ENCODE measurements at regions not wholly inside any gene's neighbourhood (a gene's known extent, or its start where the extent isn't known, plus 50 kb on each side); places are given as distances from the start of the nearest gene placed in this dataset.
"Not testable (repeated sequence)": the region's sequence is repeated elsewhere in the genome, so short reads cannot be mapped to it uniquely, and the experiment has no call there.

DNA sequence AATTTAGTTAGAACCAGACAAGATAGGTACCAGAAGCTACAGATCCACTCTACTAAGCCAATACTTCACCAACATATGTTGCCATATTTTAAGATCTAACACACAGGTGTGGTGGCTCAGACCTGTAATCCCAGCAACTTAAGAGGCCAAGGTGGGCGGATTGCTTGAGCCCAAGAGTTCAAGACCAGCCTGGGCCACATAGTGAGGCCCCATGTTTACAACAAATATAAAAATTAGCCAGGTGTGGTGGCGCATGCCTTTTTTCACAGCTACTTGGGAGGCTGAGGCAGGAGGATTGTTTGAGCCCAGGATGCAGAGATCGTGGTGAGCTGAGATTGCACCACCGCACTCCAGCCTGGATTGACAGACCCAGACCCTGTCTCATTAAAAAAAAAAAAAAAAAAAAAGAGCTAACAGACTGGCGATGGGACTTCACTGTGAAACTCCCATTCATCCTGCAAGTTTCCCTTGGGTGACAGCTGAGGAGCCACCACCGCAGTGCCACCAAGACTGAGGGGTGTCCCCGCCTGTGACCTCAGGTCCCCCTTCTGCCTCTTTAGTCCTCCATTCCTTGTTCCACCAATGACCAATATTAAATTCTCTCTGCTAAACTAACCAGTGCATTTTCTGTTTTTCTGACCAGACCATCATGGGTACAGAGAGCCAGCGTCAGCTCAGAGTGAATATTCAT is 163.3 kb downstream of the OR4M2 start:
- Histone ChIP-seq H3K27ac (ENCODE audit: low read length) (no peak overlapping the region), H3K79me2 (ENCODE audit: low read length) (no peaks in the 10 kb centered on the region), H3K9ac (ENCODE audit: low read length) (no peak overlapping the region), H3K4me2 (ENCODE audit: low read length) (no peak overlapping the region), H4K20me1 (ENCODE audit: insufficient read depth, low read length) (no peaks in the 10 kb centered on the region), H3K36me3 (replicated peaks; ENCODE audit: low read depth, low read length) (no peaks in the 10 kb centered on the region), H3K4me3 (ENCODE audit: low read length) (no peak overlapping the region), H2AFZ (ENCODE audit: low read depth, low read length) (no peak overlapping the region), H3K27me3 (ENCODE audit: low read depth, low read length) (no peaks in the 10 kb centered on the region), H3K4me1 (ENCODE audit: low read length) (no peaks in the 10 kb centered on the region), H3K9me3 (ENCODE audit: insufficient read depth, low read length) (no peaks in the 10 kb centered on the region)
- TF ChIP-seq, protein P1, sequence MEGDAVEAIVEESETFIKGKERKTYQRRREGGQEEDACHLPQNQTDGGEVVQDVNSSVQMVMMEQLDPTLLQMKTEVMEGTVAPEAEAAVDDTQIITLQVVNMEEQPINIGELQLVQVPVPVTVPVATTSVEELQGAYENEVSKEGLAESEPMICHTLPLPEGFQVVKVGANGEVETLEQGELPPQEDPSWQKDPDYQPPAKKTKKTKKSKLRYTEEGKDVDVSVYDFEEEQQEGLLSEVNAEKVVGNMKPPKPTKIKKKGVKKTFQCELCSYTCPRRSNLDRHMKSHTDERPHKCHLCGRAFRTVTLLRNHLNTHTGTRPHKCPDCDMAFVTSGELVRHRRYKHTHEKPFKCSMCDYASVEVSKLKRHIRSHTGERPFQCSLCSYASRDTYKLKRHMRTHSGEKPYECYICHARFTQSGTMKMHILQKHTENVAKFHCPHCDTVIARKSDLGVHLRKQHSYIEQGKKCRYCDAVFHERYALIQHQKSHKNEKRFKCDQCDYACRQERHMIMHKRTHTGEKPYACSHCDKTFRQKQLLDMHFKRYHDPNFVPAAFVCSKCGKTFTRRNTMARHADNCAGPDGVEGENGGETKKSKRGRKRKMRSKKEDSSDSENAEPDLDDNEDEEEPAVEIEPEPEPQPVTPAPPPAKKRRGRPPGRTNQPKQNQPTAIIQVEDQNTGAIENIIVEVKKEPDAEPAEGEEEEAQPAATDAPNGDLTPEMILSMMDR (IDR thresholded peaks at IDR 0.05; ENCODE audit: low read depth, low read length): no peak
- TF ChIP-seq EZH2phosphoT487 (IDR thresholded peaks at IDR 0.05; ENCODE audit: low read depth): no peak

DNA sequence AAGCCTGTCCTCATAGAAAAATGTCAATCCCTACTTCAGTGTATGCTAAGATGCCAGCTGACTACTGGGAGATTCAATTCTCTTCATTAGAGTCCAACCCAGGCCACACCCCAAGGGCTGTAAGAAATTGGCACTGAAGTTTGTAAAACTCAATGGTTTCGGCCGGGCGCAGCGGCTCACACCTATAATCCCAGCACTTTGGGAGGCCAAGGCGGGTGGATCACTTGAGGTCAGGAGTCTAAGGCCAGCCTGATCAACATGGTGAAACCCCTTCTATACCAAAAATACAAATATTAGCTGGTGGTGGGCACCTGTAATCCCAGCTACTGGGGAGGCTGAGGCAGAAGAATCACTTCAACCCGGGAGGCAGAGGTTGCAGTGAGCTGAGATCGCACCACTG is 169.2 kb downstream of the OR4M2 start:
- not testable (repeated sequence) for H4K20me1 ChIP-seq (ENCODE audit: insufficient read depth, low read length); H3K4me3 ChIP-seq (ENCODE audit: low read length); H3K36me3 ChIP-seq (replicated peaks; ENCODE audit: low read depth, low read length); H3K79me2 ChIP-seq (ENCODE audit: low read length); H3K9me3 ChIP-seq (ENCODE audit: insufficient read depth, low read length); H3K27me3 ChIP-seq (ENCODE audit: low read depth, low read length); H3K27ac ChIP-seq (ENCODE audit: low read length); H3K9ac ChIP-seq (ENCODE audit: low read length); H3K4me2 ChIP-seq (ENCODE audit: low read length); H2AFZ ChIP-seq (ENCODE audit: low read depth, low read length)
- H3K4me1 ChIP-seq (ENCODE audit: low read length): peaks cover 21% of the 10 kb centered on the region

DNA sequence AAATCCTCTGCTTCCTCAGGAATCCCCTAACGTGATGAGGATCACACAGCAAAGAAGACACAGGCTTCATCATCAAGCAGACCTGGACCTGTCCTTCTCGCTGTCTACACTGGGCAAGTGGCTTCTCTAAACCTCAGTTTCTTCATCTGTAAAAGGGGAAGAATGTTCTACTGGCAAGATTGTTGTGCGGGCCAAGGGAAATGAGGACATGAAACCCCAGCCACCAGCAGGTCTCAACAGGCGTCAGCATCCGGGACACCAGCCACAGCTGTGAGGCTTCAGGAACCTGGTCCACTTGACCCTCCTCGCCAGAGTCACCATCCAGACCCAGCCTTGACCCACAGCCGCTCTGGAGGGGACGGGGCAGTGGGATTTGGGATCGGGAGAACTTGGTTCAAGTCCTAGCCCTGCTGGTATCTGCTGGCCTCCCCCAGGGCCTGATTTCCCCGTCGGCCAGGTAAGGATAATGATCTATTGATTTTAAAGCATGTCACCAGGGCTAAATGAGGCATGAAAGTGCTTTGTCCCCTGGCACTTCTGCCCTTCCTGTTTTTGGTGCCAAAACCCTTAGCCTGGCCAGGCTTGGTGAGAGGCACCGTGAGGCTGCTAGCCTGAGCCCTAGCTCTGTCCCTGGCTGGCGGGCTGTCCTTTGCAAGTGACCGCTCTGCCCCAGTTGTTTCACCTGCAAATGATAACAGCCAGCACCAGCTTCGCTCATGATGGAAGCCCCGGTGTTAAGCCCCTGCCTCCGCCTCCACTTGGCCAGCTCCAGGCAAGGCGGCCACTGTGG is 170.4 kb downstream of the OR4M2 start:
- H3K36me3 ChIP-seq (replicated peaks; ENCODE audit: low read depth, low read length); H3K27me3 ChIP-seq (ENCODE audit: low read depth, low read length); H3K9ac ChIP-seq (ENCODE audit: low read length); H3K9me3 ChIP-seq (ENCODE audit: insufficient read depth, low read length); H3K27ac ChIP-seq (ENCODE audit: low read length); H4K20me1 ChIP-seq (ENCODE audit: insufficient read depth, low read length); H3K4me3 ChIP-seq (ENCODE audit: low read length); H3K79me2 ChIP-seq (ENCODE audit: low read length): not testable (repeated sequence)
- peaks cover 23% of the 10 kb centered on the region for H3K4me1 ChIP-seq (ENCODE audit: low read length)
- H2AFZ ChIP-seq (ENCODE audit: low read depth, low read length): 0 out of 2 replicates have a peak overlapping the region, but pooled peaks have one; percentile 36
- peak overlapping the region; percentile 25; the same call in 1 of the 2 replicates for H3K4me2 ChIP-seq (ENCODE audit: low read length)

DNA sequence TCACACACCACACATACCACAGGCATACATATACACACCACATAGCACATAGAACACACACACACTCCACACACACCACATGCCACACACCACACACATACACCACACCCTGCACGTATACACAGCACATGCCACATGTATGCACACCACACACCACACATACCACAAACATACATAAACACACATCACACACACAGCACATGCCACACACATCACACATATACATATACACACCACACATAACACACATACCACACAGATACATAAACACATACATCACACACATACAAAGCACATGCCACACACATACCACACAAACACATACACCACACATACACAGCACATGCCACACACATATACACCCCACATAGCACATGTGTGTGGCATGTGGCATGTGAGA is 171.1 kb downstream of the OR4M2 start:
- Histone ChIP-seq H3K9ac (ENCODE audit: low read length) (no peak overlapping the region), H3K27me3 (ENCODE audit: low read depth, low read length) (no peaks in the 10 kb centered on the region), H3K9me3 (ENCODE audit: insufficient read depth, low read length) (no peaks in the 10 kb centered on the region), H3K4me1 (ENCODE audit: low read length) (peaks cover 23% of the 10 kb centered on the region), H2AFZ (ENCODE audit: low read depth, low read length) (no peak overlapping the region), H3K79me2 (ENCODE audit: low read length) (no peaks in the 10 kb centered on the region), H3K36me3 (replicated peaks; ENCODE audit: low read depth, low read length) (no peaks in the 10 kb centered on the region), H3K4me2 (ENCODE audit: low read length) (no peak overlapping the region), H3K27ac (ENCODE audit: low read length) (no peak overlapping the region), H4K20me1 (ENCODE audit: insufficient read depth, low read length) (no peaks in the 10 kb centered on the region), H3K4me3 (ENCODE audit: low read length) (no peak overlapping the region)
- TF ChIP-seq EZH2phosphoT487 (IDR thresholded peaks at IDR 0.05; ENCODE audit: low read depth): no peak
- TF ChIP-seq, protein P1 (IDR thresholded peaks at IDR 0.05; ENCODE audit: low read depth, low read length): no peak

DNA sequence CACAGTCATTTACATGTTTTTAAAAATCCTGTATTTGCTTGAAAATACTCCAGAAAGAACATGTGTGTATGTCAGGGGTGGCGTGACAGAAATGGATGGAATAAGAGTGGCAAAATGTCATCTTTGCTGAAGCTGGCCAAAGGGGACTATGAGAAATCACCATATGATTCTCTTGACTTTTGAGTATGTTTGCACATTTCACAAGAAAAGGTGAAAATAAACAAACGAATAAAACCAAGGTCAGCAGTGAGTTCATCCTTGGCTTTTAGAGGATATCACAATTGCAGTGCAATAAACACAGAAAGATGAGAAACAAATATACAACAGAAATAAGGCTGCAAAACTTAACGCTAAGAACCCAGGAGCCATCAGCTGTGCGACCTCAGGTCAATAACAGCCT is 171.7 kb downstream of the OR4M2 start:
- H3K4me3 ChIP-seq (ENCODE audit: low read length); H4K20me1 ChIP-seq (ENCODE audit: insufficient read depth, low read length); H3K4me2 ChIP-seq (ENCODE audit: low read length); H2AFZ ChIP-seq (ENCODE audit: low read depth, low read length); H3K79me2 ChIP-seq (ENCODE audit: low read length); H3K27me3 ChIP-seq (ENCODE audit: low read depth, low read length); H3K36me3 ChIP-seq (replicated peaks; ENCODE audit: low read depth, low read length); H3K9ac ChIP-seq (ENCODE audit: low read length); H3K27ac ChIP-seq (ENCODE audit: low read length); H3K9me3 ChIP-seq (ENCODE audit: insufficient read depth, low read length): not testable (repeated sequence)
- H3K4me1 ChIP-seq (ENCODE audit: low read length): peaks cover 23% of the 10 kb centered on the region

DNA sequence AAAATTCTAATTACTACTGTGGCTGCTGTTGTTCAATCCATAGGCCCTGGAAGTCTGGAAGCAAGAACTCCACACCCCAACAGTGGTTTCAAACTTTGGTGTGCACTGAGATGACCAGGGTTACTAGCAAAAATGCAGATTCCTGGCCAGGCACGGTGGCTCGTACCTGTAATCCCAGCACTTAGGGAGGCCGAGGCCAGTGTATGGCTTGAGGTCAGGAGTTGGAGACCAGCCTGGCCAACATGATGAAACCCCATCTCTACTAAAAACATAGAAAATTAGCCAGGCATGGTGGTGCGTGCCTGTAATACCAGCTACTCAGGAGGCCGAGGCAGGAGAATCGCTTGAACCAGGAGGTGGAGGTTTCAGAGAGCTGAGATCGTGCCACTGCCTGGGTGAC is 172.2 kb downstream of the OR4M2 start:
- not testable (repeated sequence) for H3K36me3 ChIP-seq (replicated peaks; ENCODE audit: low read depth, low read length); H4K20me1 ChIP-seq (ENCODE audit: insufficient read depth, low read length); H3K9me3 ChIP-seq (ENCODE audit: insufficient read depth, low read length); H3K9ac ChIP-seq (ENCODE audit: low read length); H3K27me3 ChIP-seq (ENCODE audit: low read depth, low read length); H2AFZ ChIP-seq (ENCODE audit: low read depth, low read length); H3K27ac ChIP-seq (ENCODE audit: low read length); H3K4me2 ChIP-seq (ENCODE audit: low read length); H3K4me3 ChIP-seq (ENCODE audit: low read length); H3K79me2 ChIP-seq (ENCODE audit: low read length)
- H3K4me1 ChIP-seq (ENCODE audit: low read length): peaks cover 23% of the 10 kb centered on the region

DNA sequence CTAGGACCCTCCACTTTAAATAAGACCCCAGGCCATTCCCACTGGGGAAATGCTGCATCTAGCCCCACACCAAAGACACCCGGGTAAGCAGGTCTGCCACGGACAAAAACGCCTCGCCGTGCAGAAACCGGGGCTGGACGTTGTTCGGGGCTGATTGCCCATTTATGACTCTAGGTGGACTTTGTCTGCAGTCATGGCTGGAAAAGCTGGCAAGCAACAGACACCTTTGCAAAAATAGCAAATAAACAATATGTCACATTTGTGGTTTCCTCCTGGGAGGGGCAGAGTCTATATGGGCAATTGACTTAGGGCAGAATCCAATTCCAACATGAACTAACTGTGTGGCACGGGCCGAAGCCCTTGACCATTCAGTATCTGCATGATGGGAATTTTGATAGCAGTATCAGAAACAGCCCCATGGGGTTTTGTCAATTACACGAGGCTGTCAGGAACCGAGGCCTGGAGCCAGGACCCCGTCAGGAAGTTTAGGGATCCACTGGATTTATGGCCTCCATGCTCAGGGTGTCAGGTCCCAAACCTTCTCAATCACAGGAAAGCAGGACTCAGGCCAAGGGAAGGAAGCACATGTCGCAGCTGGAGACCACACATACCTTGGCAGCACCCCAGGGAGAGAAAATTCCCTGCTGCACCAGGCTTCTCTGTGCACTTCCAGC is 172.8 kb downstream of the OR4M2 start:
- H4K20me1 ChIP-seq (ENCODE audit: insufficient read depth, low read length); H3K9me3 ChIP-seq (ENCODE audit: insufficient read depth, low read length); H3K79me2 ChIP-seq (ENCODE audit: low read length); H3K27ac ChIP-seq (ENCODE audit: low read length); H3K9ac ChIP-seq (ENCODE audit: low read length); H3K36me3 ChIP-seq (replicated peaks; ENCODE audit: low read depth, low read length); H3K4me3 ChIP-seq (ENCODE audit: low read length); H2AFZ ChIP-seq (ENCODE audit: low read depth, low read length); H3K27me3 ChIP-seq (ENCODE audit: low read depth, low read length): not testable (repeated sequence)
- Histone ChIP-seq H3K4me1 (ENCODE audit: low read length) (peaks cover 23% of the 10 kb centered on the region), H3K4me2 (ENCODE audit: low read length) (peak overlapping the region; percentile 25; the same call in 1 of the 2 replicates)

All from OCI-LY3 (cell line).